Stimulated activated CD8-positive, alpha-beta memory T cell treated with anti-CD3 and anti-CD28 coated beads, Interleukin-15, amount 100 ng/mL, for 48 hours (primary cell): ENCODE measurements at regions not wholly inside any gene's neighbourhood (a gene's known extent, or its start where the extent isn't known, plus 50 kb on each side); places are given as distances from the start of the nearest gene placed in this dataset.

Experiments
- DNase-seq, 2 donors: peaks; one replicate each; pipeline ENCODE4 v3.0.0-alpha.2; 2020; ENCODE audit warnings: low read depth in 2 of 2

GRCh38 chr14:62084020-62084419, 321.8 kb downstream of the SNAPC1 start:
- DNase-seq: no peak

DNA sequence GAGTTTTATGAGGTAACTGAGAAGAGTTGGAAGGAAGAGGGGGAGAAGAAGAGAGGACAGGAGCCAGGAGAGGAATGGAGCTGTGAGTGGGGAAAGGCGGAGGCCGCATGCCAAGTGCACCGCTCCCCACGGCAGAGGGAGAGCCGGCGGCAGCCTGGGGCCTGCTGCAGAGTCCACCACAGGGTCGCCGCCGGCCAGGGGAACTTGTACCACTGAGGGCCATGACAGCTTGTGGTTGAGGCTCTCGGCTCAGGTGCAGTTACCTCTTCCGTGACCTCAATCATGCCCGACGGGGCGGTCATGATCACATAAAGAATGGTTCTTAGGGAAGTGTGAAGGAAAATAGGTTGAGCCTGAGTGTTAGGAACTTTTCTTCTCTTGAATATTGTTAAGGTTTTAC, 325.0 kb downstream of the SNAPC1 start:
- DNase-seq: no peak

GRCh38 chr14:62093736-62094135, 331.5 kb downstream of the SNAPC1 start:
- DNase-seq: no peak

DNA sequence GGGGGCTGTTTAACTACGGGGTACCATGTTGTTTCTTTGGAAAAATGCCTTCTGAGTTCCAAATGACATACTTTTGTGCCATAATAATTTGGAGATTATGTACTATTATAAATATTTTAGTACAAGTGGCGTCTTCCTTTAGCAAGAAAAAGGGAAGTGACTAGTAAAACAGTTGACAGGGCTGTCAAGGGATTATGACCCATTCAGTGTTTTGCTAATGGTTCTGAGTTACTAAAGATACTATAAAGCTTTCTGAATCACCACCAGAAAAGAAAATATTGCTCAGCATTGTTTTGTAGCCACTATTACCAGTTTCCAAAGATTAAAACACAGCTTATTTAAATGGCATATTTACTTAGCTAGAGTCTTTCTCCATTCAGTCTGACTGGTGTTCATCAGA, 334.9 kb downstream of the SNAPC1 start:
- no peak for DNase-seq

DNA sequence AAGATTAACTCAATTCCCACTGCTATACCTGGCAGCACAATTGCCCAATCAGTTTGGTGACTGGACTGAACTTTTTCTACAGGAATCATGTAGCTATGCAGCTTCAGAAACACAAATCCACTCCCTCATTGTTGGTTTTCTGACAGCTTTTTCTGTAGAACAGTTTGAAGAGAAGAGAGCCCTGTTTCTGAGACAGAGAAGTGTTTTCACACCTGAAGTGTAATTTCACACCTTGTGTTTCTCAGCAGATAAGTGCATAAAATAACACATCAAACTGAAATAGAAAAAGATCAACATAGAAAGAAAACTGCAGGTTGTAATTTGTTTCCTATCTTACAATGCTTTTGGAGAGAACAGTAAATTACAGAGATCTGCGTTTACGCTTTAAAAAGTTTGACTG, 335.6 kb downstream of the SNAPC1 start:
- DNase-seq: no peak

GRCh38 chr14:62098357-62098756, 336.1 kb downstream of the SNAPC1 start:
- DNase-seq: no peak

GRCh38 chr14:62099091-62099490, 336.9 kb downstream of the SNAPC1 start:
- no peak for DNase-seq

DNA sequence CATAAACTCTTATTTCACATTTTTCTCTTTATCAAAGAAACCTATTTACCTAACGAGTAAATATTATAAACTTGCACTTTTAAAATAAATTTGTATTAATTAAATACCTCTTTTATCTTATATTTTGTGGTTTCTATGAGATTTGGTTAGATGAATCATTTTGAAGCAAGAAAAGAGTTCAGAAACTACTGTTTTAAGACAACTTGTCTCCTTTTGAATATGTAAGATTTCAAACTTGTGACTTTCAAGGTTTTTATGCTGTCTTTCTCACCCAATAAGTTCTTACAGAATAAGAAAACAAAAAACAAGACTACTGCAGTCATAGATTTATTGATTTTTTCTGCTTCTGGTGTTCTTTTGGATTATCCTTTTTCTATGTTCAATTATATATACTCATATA, 339.0 kb downstream of the SNAPC1 start:
- DNase-seq: no peak

- no peak for DNase-seq
Observed at GRCh38 chr14:62101673-62102348, 339.6 kb downstream of the SNAPC1 start.

DNA sequence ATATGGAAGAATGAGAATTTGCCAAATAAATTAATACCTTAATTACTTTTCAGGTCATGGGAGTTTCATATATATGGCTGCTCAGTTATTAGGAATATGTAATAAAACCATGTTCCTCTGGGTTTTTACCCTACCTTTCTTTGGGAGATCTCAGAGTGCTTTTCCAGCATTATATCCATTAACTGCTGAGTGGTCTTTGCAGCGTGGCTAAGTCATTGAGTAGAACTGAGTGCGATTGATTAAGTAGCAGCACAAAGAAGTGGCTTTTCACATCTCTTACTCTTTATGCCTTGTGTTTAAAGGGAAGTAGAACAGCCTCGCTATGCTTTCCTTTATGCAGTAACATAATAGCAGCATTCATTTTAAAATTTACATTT, 340.1 kb downstream of the SNAPC1 start:
- no peak for DNase-seq

- no peak for DNase-seq
Observed at GRCh38 chr14:62103464-62103863, 341.2 kb downstream of the SNAPC1 start.

DNA sequence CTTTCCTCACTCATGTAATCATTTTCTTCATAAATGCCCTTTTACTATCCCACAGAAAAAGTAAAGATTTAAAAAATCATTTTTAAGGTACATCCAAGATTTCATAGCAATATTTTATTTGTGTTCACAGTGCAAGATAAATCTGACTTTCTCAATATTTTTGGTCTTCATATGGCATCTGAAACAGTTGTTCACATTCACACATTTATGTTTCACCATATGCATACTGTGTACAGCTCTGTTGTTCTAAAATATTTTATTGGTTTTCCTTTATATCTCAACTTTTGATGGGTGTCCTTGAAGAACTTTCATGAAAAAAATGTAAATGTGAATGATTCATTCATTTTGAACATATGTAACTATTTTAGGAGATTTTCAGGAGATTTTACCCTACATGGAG, 348.7 kb downstream of the SNAPC1 start:
- no peak for DNase-seq

DNA sequence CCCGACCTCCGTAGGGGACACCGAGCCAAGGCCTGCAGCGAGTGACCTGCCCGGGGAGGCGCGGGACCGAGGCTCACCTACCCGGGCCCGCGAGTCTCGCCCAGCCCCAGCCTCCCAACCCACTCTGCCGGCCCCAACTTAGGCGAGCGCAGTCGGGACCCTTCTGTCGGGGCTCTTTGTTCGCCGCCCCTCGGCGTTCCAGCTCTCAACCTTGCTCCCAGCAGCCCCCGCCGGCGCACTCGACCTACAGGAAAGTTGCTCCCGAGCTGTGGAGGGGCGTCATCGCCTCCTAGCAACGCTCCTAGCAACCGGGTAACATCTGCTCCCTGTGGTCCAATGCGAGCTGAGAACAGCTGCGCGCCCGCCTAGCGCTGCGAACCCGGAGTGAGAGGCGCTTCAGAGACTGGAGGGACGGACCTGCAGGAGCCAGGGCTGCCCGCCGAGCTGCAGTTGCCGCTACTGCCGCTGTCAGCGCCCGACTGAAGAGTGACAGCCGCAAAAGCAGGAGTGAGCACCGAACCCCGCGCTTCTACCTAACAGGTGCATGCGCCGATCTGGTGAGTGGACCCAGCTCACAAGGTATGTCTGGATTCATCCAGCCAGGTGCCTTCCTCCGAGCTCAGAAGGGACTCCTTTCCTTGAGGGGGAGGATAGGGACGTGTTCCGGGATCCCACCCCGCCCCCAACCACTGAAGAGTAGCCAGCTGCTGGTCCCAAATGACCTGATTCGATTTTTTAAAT, 355.0 kb downstream of the SNAPC1 start:
- DNase-seq: peak; percentile 47 to 49

DNA sequence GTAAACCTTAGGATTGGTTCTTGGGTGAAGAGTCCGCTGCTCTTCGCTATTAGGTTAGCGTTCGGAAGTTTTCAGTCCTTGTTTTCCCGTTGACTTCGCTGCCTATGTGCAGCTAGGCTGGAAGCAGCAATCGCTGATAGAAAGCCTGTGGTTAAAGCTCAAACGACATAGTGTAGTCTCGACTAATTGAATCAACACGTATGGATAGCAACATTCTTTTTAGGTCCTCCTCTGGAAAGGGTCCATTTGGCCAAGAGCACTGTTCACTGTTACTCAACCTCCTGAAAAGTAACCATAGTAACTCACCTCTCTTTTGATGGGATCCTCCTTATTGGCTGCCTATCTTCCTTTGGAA, 355.5 kb downstream of the SNAPC1 start:
- no peak for DNase-seq

- DNase-seq: no peak
Observed at GRCh38 chr14:62118461-62118860, 356.2 kb downstream of the SNAPC1 start.

DNA sequence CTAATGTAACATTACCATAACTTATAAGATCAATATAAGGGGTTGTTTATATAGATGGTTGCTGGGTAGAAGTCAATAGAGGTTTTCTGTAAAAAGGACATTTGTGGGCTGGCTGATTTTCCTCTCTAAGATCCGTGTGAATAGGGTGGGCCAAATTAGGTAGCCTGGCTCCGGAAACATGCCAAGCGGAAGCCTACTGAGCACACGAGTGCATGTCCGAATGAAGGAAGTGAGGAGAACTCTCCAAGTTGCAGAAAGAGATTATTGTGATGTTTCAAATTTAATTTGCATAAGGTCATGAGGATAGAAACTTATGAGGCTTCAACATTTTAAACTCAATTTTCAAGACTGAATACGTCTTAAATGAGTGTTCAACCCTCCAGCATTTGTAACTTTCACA, 356.7 kb downstream of the SNAPC1 start:
- no peak for DNase-seq

DNA sequence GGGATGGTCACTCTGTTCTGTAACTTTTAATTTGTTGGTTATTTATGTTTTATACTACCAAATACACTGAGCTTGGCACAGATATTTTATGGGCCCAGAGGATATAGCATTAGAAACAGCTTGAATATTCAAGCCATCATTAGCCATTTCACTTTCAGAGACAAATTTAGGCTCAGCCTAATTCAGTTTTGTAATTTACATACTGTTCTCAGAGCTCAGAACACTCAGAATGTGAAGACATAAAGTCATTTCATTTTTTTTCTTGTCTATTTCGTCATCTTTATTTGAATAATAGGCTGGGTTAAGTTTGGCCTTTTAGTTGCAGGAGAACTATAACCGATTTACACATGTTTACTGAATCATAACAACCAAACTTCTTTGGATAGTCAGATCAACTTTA, 361.7 kb downstream of the SNAPC1 start:
- no peak for DNase-seq

DNA sequence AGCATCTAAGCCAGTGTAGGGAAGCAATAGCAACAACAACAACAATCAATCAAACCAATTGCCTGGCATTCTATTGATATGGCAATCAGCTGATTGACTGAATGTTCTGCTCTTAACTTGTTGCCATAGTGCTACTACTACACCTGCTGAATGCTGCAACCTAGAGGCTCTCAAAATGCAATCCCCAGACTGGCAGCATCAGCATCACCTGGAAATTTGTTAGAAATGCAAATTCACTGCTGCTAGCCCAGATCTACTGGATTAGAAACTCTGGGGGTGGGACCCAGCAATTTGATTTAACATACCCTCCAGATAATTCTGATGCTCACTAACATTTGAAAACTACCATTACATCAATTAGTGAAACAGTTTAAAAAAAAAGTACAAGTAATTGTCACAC, 363.6 kb downstream of the SNAPC1 start:
- DNase-seq: no peak

- DNase-seq: no peak
Observed at GRCh38 chr14:62126879-62127478, 364.8 kb downstream of the SNAPC1 start.

DNA sequence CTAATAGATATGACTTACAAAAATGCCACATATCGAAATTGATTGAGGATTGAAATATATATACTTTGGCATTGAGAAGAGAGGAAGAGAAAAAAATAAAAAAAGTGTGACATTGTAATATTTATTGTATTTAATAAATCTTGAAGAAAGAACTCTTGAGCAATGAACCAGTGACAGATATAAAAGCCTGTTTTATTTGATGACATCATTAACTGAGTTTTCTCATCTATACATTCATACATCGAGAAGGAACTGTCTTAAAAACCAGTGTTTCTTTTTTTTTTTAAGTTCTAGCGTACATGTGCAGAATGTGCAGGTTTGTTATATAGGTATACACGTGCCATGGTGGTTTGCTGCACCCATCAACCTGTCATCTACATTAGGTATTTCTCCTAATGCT, 368.2 kb downstream of the SNAPC1 start:
- DNase-seq: no peak

DNA sequence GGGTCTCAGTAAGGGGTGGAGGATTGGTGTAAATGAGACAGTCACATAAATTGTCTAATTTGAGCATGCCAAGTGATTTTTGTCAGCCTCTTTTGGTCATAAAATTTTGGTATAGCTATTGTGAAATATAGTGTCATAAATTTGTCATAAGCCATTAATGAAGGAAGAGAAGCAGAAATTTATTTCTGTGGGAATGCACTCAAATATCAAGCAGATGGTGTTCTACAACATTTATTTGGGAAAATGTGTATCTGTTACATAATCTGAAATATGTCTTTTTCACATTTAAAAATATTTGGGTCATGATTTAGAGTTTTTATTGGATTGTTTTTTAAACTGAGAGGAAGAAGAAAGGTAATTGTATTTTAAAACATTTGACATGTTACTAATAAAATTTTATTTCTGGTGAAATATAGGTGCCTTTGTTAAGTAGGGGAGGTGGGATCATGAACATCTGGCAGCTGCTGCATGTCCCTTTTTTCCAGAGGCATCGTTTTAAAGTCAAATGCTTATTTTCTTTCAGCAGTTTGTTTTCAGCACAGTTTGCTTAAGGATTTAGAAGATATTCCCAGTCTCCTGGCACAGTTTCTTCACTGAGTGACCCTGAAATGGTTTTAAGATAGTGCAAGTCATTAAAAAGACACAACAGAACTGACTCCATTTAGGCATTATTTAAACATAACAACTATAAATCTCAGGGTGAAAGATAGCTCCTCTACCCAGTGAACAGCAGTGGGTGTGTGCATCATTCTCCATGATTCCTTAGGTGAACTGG, 371.7 kb downstream of the SNAPC1 start:
- no peak for DNase-seq

- no peak for DNase-seq
Observed at GRCh38 chr14:62138593-62138992, 376.4 kb downstream of the SNAPC1 start.

DNA sequence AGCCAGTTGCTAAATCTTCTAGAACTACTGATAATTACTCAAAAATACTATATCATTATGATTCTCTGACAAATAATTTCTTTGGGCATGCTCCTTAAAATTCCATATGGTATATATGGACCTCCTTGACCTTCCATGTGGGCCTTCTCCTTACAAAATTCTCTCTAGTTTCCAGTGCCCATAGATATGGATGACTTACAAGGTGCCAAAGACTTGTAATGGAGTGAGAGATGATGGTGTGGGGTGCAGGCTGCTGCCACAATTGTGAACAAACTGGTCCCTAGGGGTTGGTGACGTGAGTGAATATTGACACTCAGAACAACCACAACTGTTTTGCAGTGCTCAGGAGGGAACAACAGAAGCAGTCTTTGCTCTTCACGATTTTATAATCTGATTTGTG, 378.9 kb downstream of the SNAPC1 start:
- no peak for DNase-seq
